ENCODE measurements at regions not wholly inside any gene's neighbourhood (a gene's known extent, or its start where the extent isn't known, plus 50 kb on each side); places are given as distances from the start of the nearest gene placed in this dataset.
"Not testable (repeated sequence)": the region's sequence is repeated elsewhere in the genome, so short reads cannot be mapped to it uniquely, and the experiment has no call there.

- H3K4me3 ChIP-seq, result no peak overlapping the region
- no peaks in the 10 kb centered on the region for H3K4me1 ChIP-seq
- TF ChIP-seq POLR2A (IDR thresholded peaks at IDR 0.05) (no peak), CTCF (IDR thresholded peaks at IDR 0.05 in 4 of 5, conservative IDR thresholded peaks at IDR 0.05 in 1 of 5) (no peak)
- H3K36me3 ChIP-seq, result no peaks in the 10 kb centered on the region
- H3K9me3 ChIP-seq, result no peaks in the 10 kb centered on the region
- in situ Hi-C loops (cut with MboI; ENCODE audit: low sequenced_read_pairs in 4 of 4), result no loop called here
- DNase-seq (no peak), ATAC-seq (no peak)
- intact Hi-C loops (cut with DNase I; ENCODE audit: low total_unique reads), result no loop called here
- H3K27ac ChIP-seq, result no peak overlapping the region
- H3K27me3 ChIP-seq, result no peaks in the 10 kb centered on the region
These were observed 419.1 kb upstream of the NR5A2 start for GRCh38 chr1:199608414-199608813.

- Histone ChIP-seq H3K4me3 (no peak overlapping the region), H3K4me1 (no peaks in the 10 kb centered on the region), H3K36me3 (no peaks in the 10 kb centered on the region), H3K27me3 (no peaks in the 10 kb centered on the region), H3K9me3 (no peaks in the 10 kb centered on the region), H3K27ac (no peak overlapping the region)
- no peak for ATAC-seq
- in situ Hi-C loops (cut with MboI; ENCODE audit: low sequenced_read_pairs in 4 of 4), result no loop called here
- intact Hi-C loops (cut with DNase I; ENCODE audit: low total_unique reads), result no loop called here
- no peak for DNase-seq
- TF ChIP-seq CTCF (IDR thresholded peaks at IDR 0.05 in 4 of 5, conservative IDR thresholded peaks at IDR 0.05 in 1 of 5), result no peak
- no peak for TF ChIP-seq POLR2A (IDR thresholded peaks at IDR 0.05)
These were observed 414.3 kb upstream of the NR5A2 start for GRCh38 chr1:199612976-199613774.

GRCh38 chr1:199616947-199617346 lies 410.6 kb upstream of the NR5A2 start:
- no peaks in the 10 kb centered on the region for H3K4me1 ChIP-seq

GRCh38 chr1:199619223-199619622 lies 408.3 kb upstream of the NR5A2 start:
- ATAC-seq, result no peak
- Histone ChIP-seq H3K27ac (no peak overlapping the region), H3K36me3 (no peaks in the 10 kb centered on the region), H3K4me3 (no peak overlapping the region), H3K4me1 (no peaks in the 10 kb centered on the region), H3K27me3 (no peaks in the 10 kb centered on the region), H3K9me3 (no peaks in the 10 kb centered on the region)
- intact Hi-C loops (cut with DNase I; ENCODE audit: low total_unique reads) (no loop called here), in situ Hi-C loops (cut with MboI; ENCODE audit: low sequenced_read_pairs in 4 of 4) (no loop called here)
- TF ChIP-seq POLR2A (IDR thresholded peaks at IDR 0.05) (no peak), CTCF (IDR thresholded peaks at IDR 0.05 in 4 of 5, conservative IDR thresholded peaks at IDR 0.05 in 1 of 5) (no peak)
- DNase-seq, result no peak

More at GRCh38 chr1:199616947-199617346, 410.6 kb upstream of the NR5A2 start:
- Histone ChIP-seq H3K27me3 (no peaks in the 10 kb centered on the region), H3K9me3 (no peaks in the 10 kb centered on the region), H3K4me3 (no peak overlapping the region), H3K36me3 (no peaks in the 10 kb centered on the region), H3K27ac (no peak overlapping the region)
- intact Hi-C loops (cut with DNase I; ENCODE audit: low total_unique reads) (no loop called here), in situ Hi-C loops (cut with MboI; ENCODE audit: low sequenced_read_pairs in 4 of 4) (no loop called here)
- DNase-seq (no peak), ATAC-seq (no peak)
- TF ChIP-seq POLR2A (IDR thresholded peaks at IDR 0.05), result no peak
- TF ChIP-seq CTCF (IDR thresholded peaks at IDR 0.05 in 4 of 5, conservative IDR thresholded peaks at IDR 0.05 in 1 of 5), result no peak

- H3K9me3 ChIP-seq; H3K36me3 ChIP-seq; ATAC-seq; in situ Hi-C loops (cut with MboI; ENCODE audit: low sequenced_read_pairs in 4 of 4); H3K4me1 ChIP-seq; intact Hi-C loops (cut with DNase I; ENCODE audit: low total_unique reads); H3K27ac ChIP-seq; H3K4me3 ChIP-seq; H3K27me3 ChIP-seq; DNase-seq: not testable (repeated sequence)
These were observed 401.3 kb upstream of the NR5A2 start for GRCh38 chr1:199626228-199626627.

All from gastrocnemius medialis (tissue), 4 donors.